ENCODE measurements at regions not wholly inside any gene's neighbourhood (a gene's known extent, or its start where the extent isn't known, plus 50 kb on each side); places are given as distances from the start of the nearest gene placed in this dataset.

DNA sequence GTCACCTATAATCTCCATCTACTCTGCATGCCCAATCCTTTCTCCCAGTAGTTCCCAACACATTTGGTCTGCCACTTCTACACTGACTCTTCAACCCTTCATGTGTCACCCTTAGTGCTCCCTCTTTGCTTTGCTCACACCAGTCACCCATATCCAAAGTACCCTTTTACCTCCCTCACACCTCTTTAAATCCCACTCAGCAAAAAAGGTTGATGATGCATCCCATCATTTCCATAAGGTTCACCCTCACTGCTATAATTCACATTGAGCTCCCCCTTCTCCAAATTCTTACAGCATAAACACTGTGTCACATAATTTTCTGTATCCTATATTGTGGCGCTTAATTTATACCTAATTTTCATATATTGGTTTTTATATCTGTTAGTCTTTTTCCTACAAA lies 83.8 kb upstream of the ATP1B1 start:
- intact Hi-C loops (cut with DNase I; ENCODE audit: low total_unique reads), result no loop called here
- DNase-seq (ENCODE audit: low spot score in 2 of 2), result no peak
- H3K4me3 ChIP-seq (ENCODE audit: low read depth, poor library complexity, severe bottlenecking), result no peak overlapping the region
- 96 to 97% methylated on average over 1 of the region's 1 CpG for WGBS, 2 donors
- TF ChIP-seq POLR2A (IDR thresholded peaks at IDR 0.05), result no peak
- TF ChIP-seq, protein P1, sequence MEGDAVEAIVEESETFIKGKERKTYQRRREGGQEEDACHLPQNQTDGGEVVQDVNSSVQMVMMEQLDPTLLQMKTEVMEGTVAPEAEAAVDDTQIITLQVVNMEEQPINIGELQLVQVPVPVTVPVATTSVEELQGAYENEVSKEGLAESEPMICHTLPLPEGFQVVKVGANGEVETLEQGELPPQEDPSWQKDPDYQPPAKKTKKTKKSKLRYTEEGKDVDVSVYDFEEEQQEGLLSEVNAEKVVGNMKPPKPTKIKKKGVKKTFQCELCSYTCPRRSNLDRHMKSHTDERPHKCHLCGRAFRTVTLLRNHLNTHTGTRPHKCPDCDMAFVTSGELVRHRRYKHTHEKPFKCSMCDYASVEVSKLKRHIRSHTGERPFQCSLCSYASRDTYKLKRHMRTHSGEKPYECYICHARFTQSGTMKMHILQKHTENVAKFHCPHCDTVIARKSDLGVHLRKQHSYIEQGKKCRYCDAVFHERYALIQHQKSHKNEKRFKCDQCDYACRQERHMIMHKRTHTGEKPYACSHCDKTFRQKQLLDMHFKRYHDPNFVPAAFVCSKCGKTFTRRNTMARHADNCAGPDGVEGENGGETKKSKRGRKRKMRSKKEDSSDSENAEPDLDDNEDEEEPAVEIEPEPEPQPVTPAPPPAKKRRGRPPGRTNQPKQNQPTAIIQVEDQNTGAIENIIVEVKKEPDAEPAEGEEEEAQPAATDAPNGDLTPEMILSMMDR (IDR thresholded peaks at IDR 0.05), result no peak

DNA sequence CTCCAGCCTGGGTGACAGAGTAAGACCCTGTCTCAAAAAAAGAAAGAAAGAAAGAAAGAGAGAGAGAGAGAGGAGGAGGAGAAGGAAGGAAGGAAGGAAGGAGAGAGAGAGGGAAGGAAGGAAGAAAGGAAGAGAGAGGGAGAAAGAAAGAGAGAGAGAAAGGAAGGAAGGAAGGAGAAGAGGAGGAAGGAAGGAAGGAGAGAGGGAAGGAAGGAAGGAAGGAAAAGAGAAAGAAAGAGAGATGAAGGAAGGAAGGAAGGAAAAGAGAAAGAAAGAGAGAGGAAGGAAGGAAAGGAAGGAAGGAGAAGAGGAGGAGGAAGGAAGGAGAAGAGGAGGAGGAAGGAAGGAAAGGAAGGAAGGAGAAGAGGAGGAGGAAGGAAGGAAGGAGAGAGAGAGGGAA lies 82.2 kb upstream of the ATP1B1 start:
- no peak for TF ChIP-seq POLR2A (IDR thresholded peaks at IDR 0.05)
- TF ChIP-seq, protein P1 (IDR thresholded peaks at IDR 0.05), result no peak
- DNase-seq (ENCODE audit: low spot score in 2 of 2), result no peak
- intact Hi-C loops (cut with DNase I; ENCODE audit: low total_unique reads), result no loop called here
- no peak overlapping the region for H3K4me3 ChIP-seq (ENCODE audit: low read depth, poor library complexity, severe bottlenecking)

DNA sequence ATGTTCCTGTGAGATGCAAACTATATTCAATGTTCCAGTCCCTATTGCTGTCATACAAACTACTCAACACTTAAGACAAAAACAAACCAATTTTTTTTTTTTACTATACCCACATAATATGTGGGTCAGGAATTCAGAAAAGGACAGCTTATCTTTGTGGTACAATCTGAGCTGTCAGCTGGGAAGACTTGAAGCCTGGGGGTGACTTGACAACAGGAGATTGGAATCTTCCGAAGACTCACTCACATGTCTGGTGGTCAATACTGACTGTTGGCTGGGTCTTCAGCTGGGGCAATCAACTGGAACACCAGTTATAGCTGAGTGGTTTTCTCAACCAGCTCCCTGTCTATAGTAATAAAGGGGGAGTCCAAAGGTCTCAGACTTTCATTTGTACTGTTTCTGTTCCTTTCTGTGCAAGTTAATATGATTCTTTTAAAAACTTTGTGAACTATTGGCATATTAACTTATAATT lies 81.7 kb upstream of the ATP1B1 start:
- H3K4me3 ChIP-seq (ENCODE audit: low read depth, poor library complexity, severe bottlenecking), result no peak overlapping the region
- intact Hi-C loops (cut with DNase I; ENCODE audit: low total_unique reads), result no loop called here
- TF ChIP-seq, protein P1 (IDR thresholded peaks at IDR 0.05), result no peak
- TF ChIP-seq POLR2A (IDR thresholded peaks at IDR 0.05), result no peak
- no peak for DNase-seq (ENCODE audit: low spot score in 2 of 2)
- 80 to 89% methylated on average over 1 of the region's 1 CpG for WGBS, 2 donors

DNA sequence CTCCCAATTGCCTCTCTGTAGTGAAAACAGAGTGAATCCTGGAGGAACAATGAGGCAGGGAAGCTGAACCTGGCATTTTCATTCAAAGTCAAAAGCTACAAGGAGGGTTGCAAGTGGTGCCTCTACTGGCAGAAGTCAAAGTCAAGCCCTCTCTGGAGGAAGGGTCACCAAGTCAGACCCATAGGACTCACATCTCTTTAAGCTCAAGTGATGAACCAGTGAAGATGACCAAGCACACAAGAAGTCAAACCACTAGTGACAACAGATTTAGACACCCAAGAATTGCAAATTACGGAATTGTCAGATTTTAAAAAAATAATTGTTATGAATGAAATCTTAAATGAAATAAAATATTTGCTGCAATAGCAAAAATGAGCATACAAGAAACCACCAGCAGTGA lies 81.1 kb upstream of the ATP1B1 start:
- DNase-seq (ENCODE audit: low spot score in 2 of 2), result no peak
- intact Hi-C loops (cut with DNase I; ENCODE audit: low total_unique reads), result no loop called here
- H3K4me3 ChIP-seq (ENCODE audit: low read depth, poor library complexity, severe bottlenecking), result no peak overlapping the region
- 91 to 94% methylated on average over 1 of the region's 1 CpG for WGBS, 2 donors
- TF ChIP-seq, protein P1 (IDR thresholded peaks at IDR 0.05), result no peak
- TF ChIP-seq POLR2A (IDR thresholded peaks at IDR 0.05), result no peak

DNA sequence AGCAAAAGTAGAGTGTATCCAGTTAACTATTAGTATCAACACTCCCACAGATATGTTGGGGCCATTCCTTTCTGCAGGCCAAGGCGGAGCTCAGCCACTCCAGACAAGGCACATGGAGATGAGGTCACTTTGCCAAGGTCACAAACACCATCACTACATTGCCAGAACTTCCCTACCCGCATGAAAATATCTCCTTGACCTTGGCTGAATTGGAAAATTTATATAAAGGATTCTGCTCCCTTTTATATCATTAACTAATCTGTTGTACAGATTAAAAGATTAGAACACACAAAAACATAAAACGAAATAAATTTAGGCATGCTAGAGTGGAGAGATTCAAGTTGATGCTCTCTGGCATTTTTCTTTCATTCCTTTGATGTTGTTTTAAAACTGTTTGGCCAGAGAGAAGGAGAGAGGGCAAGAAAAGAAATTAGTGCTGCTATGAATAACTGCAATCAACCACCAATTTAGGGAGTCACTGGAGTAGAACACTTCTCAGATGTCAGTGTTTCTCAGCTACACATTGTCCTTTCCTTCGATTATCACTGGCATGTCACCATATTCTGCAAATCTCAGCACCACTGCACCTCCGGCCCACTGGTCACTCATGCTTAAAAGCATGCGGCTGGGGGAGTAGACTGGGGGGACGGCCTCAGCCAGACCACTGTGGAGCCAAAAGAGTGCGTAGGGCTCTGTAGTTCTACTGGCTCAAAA lies 78.7 kb upstream of the ATP1B1 start:
- no peak overlapping the region for H3K4me3 ChIP-seq (ENCODE audit: low read depth, poor library complexity, severe bottlenecking)

More for the DNA sequence above, 78.7 kb upstream of the ATP1B1 start:
- TF ChIP-seq, protein P1 (IDR thresholded peaks at IDR 0.05), result no peak
- TF ChIP-seq POLR2A (IDR thresholded peaks at IDR 0.05), result no peak
- intact Hi-C loops (cut with DNase I; ENCODE audit: low total_unique reads), result no loop called here
- WGBS, 2 donors, result 86% methylated on average over 8 of the region's 8 CpGs
- DNase-seq (ENCODE audit: low spot score in 2 of 2), result no peak
